Right lobe of liver (tissue), 4 donors: ENCODE measurements at regions not wholly inside any gene's neighbourhood (a gene's known extent, or its start where the extent isn't known, plus 50 kb on each side); places are given as distances from the start of the nearest gene placed in this dataset.

Experiments used
- POLR2A ChIP-seq: fragments of 450-650 bp; IDR thresholded peaks from one replicate; pipeline ENCODE4 v1.6.1; 2017; ENCODE audit warnings: antibody characterized with exemption, mild to moderate bottlenecking
- TF ChIP-seq, protein P1 (sequence below), 4 donors: fragments of 200-600 bp in 3 of 4; fragments of 450-650 bp in 1 of 4; IDR thresholded peaks; one replicate each; pipeline versions ENCODE4 v1.5.1 to v1.8.0; 2016 to 2022; ENCODE audit warnings: antibody characterized with exemption in 4 of 4, mild to moderate bottlenecking in 2 of 4
- donor health status: DM: no; HTN: no; CAD: no.
- donor health status: DM: no; HTN: no; CAD: no.
- donor health status: DM: no; HTN: yes; CAD: no.

DNA sequence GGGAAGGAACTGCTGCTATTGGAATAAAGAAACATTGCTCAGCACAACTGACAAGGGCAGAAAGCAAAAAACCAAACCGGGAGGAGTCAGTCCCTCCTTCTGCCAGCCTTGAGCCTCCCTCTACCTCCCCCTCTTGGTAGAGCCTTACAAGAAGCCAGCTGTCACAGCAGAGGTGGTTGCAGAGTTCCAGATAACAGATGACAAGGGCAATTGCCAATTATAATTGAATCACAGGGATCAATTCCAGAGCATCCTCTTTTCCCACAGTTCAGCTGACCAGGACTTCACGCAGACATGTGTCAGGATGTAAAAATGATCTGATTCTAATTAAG, 548.2 kb upstream of the LRRTM1 start:
- TF ChIP-seq, protein P1, sequence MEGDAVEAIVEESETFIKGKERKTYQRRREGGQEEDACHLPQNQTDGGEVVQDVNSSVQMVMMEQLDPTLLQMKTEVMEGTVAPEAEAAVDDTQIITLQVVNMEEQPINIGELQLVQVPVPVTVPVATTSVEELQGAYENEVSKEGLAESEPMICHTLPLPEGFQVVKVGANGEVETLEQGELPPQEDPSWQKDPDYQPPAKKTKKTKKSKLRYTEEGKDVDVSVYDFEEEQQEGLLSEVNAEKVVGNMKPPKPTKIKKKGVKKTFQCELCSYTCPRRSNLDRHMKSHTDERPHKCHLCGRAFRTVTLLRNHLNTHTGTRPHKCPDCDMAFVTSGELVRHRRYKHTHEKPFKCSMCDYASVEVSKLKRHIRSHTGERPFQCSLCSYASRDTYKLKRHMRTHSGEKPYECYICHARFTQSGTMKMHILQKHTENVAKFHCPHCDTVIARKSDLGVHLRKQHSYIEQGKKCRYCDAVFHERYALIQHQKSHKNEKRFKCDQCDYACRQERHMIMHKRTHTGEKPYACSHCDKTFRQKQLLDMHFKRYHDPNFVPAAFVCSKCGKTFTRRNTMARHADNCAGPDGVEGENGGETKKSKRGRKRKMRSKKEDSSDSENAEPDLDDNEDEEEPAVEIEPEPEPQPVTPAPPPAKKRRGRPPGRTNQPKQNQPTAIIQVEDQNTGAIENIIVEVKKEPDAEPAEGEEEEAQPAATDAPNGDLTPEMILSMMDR (IDR thresholded peaks at IDR 0.05): no peak
- no peak for TF ChIP-seq POLR2A
